ELR (cell line): ENCODE measurements at regions not wholly inside any gene's neighbourhood (a gene's known extent, or its start where the extent isn't known, plus 50 kb on each side); places are given as distances from the start of the nearest gene placed in this dataset.

Experiments
- DNase-seq: peaks from one replicate; pipeline ENCODE4 v3.0.0-alpha.2; 2015; ENCODE audit warnings: low read depth

- DNase-seq, result no peak
Measured at GRCh38 chr2:120677221-120677620, 58.4 kb upstream of the GLI2 start.

GRCh38 chr2:120677696-120678247 is 57.9 kb upstream of the GLI2 start:
- no peak for DNase-seq

- peak; percentile 43 for DNase-seq
Measured at GRCh38 chr2:120678251-120678650, 57.4 kb upstream of the GLI2 start.

- DNase-seq, result no peak
Measured at GRCh38 chr2:120678926-120679325, 56.7 kb upstream of the GLI2 start.

GRCh38 chr2:120679526-120679925 is 56.1 kb upstream of the GLI2 start:
- no peak for DNase-seq

- peak; percentile 88 for DNase-seq
Measured at GRCh38 chr2:120680136-120680761, 55.4 kb upstream of the GLI2 start.

GRCh38 chr2:120681181-120681580 is 54.5 kb upstream of the GLI2 start:
- DNase-seq, result no peak

- DNase-seq, result no peak
Measured at GRCh38 chr2:120681696-120682288, 53.9 kb upstream of the GLI2 start.

- DNase-seq, result peak; percentile 26
Measured at GRCh38 chr2:120682654-120683053, 53.0 kb upstream of the GLI2 start.

GRCh38 chr2:120683081-120683480 is 52.6 kb upstream of the GLI2 start:
- DNase-seq, result no peak

GRCh38 chr2:120683701-120684100 is 52.0 kb upstream of the GLI2 start:
- DNase-seq, result no peak

- peak; percentile 56 for DNase-seq
Measured at GRCh38 chr2:120684289-120685065, 51.2 kb upstream of the GLI2 start.

- no peak for DNase-seq
Measured at GRCh38 chr2:120685066-120685973, 50.3 kb upstream of the GLI2 start.
